ENCODE measurements at regions not wholly inside any gene's neighbourhood (a gene's known extent, or its start where the extent isn't known, plus 50 kb on each side); places are given as distances from the start of the nearest gene placed in this dataset.

- TF ChIP-seq, protein P1, sequence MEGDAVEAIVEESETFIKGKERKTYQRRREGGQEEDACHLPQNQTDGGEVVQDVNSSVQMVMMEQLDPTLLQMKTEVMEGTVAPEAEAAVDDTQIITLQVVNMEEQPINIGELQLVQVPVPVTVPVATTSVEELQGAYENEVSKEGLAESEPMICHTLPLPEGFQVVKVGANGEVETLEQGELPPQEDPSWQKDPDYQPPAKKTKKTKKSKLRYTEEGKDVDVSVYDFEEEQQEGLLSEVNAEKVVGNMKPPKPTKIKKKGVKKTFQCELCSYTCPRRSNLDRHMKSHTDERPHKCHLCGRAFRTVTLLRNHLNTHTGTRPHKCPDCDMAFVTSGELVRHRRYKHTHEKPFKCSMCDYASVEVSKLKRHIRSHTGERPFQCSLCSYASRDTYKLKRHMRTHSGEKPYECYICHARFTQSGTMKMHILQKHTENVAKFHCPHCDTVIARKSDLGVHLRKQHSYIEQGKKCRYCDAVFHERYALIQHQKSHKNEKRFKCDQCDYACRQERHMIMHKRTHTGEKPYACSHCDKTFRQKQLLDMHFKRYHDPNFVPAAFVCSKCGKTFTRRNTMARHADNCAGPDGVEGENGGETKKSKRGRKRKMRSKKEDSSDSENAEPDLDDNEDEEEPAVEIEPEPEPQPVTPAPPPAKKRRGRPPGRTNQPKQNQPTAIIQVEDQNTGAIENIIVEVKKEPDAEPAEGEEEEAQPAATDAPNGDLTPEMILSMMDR (conservative IDR thresholded peaks at IDR 0.05), result no peak
- no peak for TF ChIP-seq EZH2 (IDR thresholded peaks at IDR 0.05; ENCODE audit: low read depth)
Measured at GRCh38 chr14:75334549-75335051, 56.0 kb downstream of the FOS start.
